ENCODE measurements at regions not wholly inside any gene's neighbourhood (a gene's known extent, or its start where the extent isn't known, plus 50 kb on each side); places are given as distances from the start of the nearest gene placed in this dataset.

DNA sequence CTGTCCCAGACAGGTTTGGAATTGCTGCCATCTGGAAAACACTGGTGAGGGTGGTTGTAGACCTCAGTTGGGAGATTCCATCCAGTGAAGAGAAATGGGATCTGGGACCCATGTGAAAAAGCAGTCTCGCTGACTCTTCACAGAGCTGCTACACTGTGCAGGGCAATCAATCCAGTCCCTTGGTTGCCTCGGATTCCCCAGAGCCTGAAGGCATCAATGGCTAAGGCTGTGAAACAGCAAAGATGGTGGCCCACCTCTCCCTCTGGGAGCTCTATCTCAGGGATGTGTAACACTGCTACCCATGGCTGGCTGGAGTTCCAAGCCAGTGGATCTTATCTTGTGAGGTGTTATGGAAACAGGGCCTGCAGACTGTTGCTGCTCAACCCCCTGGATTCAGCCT, 256.1 kb downstream of the TMEM38B start:
- no peak for DNase-seq (ENCODE audit: low read depth)
- TF ChIP-seq, protein P1, sequence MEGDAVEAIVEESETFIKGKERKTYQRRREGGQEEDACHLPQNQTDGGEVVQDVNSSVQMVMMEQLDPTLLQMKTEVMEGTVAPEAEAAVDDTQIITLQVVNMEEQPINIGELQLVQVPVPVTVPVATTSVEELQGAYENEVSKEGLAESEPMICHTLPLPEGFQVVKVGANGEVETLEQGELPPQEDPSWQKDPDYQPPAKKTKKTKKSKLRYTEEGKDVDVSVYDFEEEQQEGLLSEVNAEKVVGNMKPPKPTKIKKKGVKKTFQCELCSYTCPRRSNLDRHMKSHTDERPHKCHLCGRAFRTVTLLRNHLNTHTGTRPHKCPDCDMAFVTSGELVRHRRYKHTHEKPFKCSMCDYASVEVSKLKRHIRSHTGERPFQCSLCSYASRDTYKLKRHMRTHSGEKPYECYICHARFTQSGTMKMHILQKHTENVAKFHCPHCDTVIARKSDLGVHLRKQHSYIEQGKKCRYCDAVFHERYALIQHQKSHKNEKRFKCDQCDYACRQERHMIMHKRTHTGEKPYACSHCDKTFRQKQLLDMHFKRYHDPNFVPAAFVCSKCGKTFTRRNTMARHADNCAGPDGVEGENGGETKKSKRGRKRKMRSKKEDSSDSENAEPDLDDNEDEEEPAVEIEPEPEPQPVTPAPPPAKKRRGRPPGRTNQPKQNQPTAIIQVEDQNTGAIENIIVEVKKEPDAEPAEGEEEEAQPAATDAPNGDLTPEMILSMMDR (IDR thresholded peaks at IDR 0.05; ENCODE audit: insufficient read depth, low read depth, low read length, missing control alignments): no peak
- H3K4me3 ChIP-seq (ENCODE audit: low read depth, low read length): no peak overlapping the region

DNA sequence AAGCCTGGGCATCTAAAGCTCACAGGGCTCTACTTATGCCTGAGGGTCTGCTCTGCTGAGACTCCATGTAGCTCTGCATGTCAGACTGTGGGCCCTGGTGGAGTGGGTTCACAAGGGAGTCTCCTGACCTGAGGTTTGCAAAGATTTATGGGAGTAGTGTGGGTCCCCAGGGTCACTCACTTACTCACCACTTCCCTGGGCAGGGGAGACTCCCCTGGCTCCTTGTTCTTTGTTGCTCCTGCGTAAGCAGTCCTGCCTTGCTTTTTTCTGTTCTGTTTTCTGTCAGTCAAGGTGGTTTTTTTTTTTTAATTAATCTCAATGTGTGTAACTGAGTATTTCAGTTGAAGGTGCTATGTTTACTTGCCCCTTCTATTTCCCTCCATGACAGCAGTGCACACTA, 256.6 kb downstream of the TMEM38B start:
- DNase-seq (ENCODE audit: low read depth): no peak
- TF ChIP-seq, protein P1 (IDR thresholded peaks at IDR 0.05; ENCODE audit: insufficient read depth, low read depth, low read length, missing control alignments): no peak
- H3K4me3 ChIP-seq (ENCODE audit: low read depth, low read length): no peak overlapping the region

DNA sequence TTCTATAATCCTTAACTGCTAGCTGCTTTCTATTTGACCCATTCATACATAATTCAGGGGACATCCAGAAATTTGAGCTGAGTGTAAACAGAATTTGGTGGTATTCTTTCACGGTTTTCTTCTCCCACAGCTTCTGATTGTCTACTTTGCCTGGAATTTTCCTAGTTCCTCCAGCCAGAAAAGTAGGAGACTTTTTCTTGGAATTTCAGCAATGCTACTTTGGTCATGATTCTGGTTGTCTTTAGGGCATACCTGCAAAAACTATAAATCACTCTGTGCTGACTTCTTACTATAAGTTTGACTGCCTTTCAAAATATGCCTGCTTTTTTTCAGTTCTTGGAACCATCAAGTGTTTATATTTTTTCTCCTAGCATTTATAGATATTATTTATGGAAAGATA, 260.2 kb downstream of the TMEM38B start:
- TF ChIP-seq, protein P1 (IDR thresholded peaks at IDR 0.05; ENCODE audit: insufficient read depth, low read depth, low read length, missing control alignments): no peak
- no peak for DNase-seq (ENCODE audit: low read depth)
- no peak overlapping the region for H3K4me3 ChIP-seq (ENCODE audit: low read depth, low read length)

DNA sequence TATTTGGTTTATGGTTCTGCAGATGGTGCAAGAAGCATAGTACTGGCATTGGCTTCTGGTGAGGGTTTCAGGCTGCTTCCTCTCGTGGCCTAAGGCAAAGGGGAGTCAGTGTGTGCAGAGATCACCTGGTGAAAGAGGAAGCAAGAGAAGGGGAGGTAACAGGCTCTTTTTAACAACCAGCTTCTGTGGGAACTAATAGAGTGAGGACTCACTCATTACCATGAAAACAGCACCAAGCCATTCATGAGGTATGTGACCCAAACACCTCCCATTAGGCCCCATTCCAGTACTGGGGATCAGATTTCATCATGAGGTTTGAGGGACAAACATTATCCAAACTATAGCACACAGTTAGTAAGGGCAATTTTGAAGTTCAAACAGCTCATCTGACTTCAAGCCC, 263.5 kb downstream of the TMEM38B start:
- TF ChIP-seq, protein P1 (IDR thresholded peaks at IDR 0.05; ENCODE audit: insufficient read depth, low read depth, low read length, missing control alignments): no peak
- no peak overlapping the region for H3K4me3 ChIP-seq (ENCODE audit: low read depth, low read length)
- no peak for DNase-seq (ENCODE audit: low read depth)

DNA sequence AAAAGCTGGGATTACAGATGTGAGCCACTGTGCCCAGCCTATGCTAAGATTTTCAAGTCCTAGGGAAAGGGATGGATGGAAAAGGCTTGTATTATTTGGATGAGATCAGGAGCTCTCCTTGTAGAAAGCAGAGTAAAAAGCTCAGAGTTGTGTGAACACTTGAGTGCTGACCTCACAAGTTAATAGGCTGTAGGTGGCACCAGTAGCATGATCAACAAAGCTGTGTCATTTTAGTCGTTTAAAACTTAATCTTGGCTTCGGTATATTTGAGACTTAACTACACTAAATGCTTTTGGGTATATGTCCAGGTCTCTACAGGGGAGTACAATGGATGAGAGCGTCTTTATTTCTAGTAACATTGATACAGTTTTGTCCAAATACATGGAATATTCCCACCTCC, 264.2 kb downstream of the TMEM38B start:
- DNase-seq (ENCODE audit: low read depth): no peak
- no peak overlapping the region for H3K4me3 ChIP-seq (ENCODE audit: low read depth, low read length)
- TF ChIP-seq, protein P1 (IDR thresholded peaks at IDR 0.05; ENCODE audit: insufficient read depth, low read depth, low read length, missing control alignments): no peak

DNA sequence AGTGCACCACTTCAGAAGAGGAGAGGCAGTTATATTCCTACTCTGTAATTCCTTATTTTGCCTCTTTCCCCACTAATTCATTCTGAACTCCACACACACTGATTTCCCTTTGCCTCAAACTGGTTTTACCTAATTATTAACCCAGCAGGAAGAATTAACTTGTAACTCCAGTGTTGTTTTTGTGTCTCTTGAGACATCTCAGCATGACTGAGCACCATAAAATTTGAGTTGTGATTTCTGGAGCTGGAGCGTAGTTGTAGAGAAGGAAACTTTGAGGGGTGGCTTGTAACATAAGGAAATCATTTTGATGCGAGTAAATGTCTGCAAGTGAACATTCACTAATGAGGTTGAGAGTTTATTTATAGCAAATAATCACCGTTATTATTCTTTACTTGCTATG, 265.2 kb downstream of the TMEM38B start:
- H3K4me3 ChIP-seq (ENCODE audit: low read depth, low read length): no peak overlapping the region
- TF ChIP-seq, protein P1 (IDR thresholded peaks at IDR 0.05; ENCODE audit: insufficient read depth, low read depth, low read length, missing control alignments): no peak
- no peak for DNase-seq (ENCODE audit: low read depth)

DNA sequence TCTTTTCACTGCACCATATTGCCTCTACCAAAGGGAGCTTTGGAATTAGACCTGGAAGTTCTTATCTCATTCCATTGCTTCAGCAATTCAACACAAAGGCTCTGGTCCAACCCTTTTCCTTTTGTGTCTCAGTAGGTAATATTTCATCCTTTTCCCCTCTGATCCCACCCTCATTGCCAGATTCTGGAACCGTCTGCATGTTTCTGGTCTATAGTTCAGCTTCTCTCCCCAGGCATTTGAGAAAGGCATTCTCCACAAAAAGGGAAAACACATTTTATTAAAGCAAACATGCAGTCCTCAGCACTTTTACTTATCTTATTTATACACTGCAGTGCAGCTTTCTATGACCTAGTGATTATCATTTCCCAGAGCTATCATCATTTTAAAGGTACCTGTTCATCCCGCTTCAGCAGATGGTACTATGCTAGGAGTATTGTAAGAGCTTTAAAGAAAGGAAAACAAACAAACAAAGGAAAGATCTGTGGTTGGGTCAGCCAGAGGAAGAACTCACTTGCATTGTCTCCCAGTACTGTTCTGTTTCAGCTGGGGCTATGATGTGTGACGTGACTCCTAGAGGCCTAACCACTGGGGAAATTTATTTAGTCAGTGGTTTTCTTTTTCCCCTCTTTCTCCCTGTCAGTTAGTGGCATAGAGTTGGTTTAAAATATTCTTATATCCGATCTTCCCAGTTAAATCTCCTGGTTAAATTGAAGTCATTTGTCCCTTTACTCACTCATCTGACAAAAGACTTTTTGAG, 269.2 kb downstream of the TMEM38B start:
- no peak overlapping the region for H3K4me3 ChIP-seq (ENCODE audit: low read depth, low read length)
- DNase-seq (ENCODE audit: low read depth): no peak
- TF ChIP-seq, protein P1 (IDR thresholded peaks at IDR 0.05; ENCODE audit: insufficient read depth, low read depth, low read length, missing control alignments): no peak

All from GM12865 (cell line).